ENCODE measurements at regions not wholly inside any gene's neighbourhood (a gene's known extent, or its start where the extent isn't known, plus 50 kb on each side); places are given as distances from the start of the nearest gene placed in this dataset.

DNA sequence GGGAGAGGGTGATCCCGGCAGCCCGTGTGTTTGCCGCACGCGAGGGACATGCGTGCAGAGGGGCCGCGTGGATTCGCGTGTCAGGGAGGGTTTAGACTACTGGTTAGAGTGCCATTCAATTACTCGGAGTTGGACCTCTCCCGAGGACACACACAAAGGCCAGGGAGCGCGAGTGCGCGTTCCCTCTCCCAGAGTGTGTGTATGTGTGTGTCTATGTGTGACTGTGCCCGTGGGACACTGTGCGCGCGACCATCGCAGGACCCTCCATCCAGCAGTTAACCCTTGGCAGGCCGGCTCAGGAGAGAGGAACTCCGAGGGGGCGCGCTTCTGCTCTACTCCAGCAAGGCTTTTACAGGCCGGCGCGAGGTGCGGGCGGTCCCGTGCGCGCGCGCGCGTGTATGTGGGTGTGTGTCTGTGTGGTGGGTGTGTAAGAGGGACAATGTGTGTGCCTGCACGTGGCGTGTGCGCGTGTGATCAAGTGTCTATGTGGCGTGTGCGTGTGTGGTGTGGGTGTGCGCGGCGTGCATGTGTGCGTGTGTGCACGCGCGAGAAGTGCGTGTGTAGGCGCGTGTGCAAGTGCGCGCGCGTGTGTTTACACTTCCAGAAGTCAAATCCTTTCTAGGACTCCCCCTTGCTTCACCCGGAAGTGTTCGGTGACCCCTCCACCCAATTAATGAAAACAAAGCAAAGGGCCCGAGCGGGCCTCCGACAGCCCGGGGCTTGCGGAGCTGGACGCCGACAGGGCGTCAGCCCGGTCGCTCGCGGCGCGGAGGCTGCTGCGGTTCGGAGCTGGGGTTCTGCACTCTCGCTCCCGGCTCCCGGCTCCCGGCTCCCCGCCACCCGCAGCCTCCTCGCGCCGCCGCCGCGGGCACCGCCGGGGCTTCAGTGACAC is 75.3 kb upstream of the TBCA start:
- no peak for TF ChIP-seq POLR2A (IDR thresholded peaks at IDR 0.05; ENCODE audit: low read depth, low read length)
- TF ChIP-seq TAF1 (IDR thresholded peaks at IDR 0.05; ENCODE audit: borderline replicate concordance, low read depth, low read length), result no peak
- TF ChIP-seq POLR2AphosphoS5 (IDR thresholded peaks at IDR 0.05; ENCODE audit: low read depth, low read length), result no peak

Measured in GM12892 (cell line).